Stimulated activated CD4-positive, alpha-beta T cell treated with anti-CD3 and anti-CD28 coated beads, Interleukin-4, amount 100 ng/mL, for 1 hour (primary cell): ENCODE measurements at regions not wholly inside any gene's neighbourhood (a gene's known extent, or its start where the extent isn't known, plus 50 kb on each side); places are given as distances from the start of the nearest gene placed in this dataset.

ENCODE experiments used
- DNase-seq: peaks from one replicate; pipeline ENCODE4 v3.0.0-alpha.2; 2020

GRCh38 chr2:120982598-120982997 lies 246.9 kb downstream of the GLI2 start:
- DNase-seq = no peak

GRCh38 chr2:120983344-120983743 lies 247.7 kb downstream of the GLI2 start:
- no peak for DNase-seq

- DNase-seq = no peak
Measured at GRCh38 chr2:120984046-120984445, 248.4 kb downstream of the GLI2 start.

DNA sequence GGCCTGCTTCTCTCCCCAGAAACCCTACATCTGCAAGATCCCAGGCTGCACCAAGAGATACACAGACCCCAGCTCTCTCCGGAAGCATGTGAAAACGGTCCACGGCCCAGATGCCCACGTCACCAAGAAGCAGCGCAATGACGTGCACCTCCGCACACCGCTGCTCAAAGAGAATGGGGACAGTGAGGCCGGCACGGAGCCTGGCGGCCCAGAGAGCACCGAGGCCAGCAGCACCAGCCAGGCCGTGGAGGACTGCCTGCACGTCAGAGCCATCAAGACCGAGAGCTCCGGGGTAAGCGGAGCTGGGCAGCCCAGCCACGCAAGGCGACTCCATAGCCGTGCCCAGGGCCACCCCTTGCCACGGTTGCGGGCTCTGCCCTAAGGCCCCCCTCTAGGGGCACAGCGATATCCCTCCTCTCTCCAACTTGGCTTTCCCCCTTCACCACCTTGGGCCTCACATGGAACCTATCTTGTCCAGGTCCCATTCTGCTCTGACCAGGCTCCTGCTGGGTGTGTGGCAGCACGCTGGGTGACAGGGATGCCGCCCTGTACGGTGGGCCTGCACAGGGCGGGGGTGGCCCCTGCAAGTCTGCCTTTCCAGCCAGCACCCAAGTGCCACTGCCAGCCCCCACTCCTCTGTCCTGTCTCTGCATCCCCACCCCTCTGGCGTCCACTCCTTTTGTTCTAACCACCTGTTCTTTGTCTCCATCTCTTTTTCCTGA lies 248.9 kb downstream of the GLI2 start:
- no peak for DNase-seq

- DNase-seq = no peak
Measured at GRCh38 chr2:120985174-120985996, 249.7 kb downstream of the GLI2 start.

DNA sequence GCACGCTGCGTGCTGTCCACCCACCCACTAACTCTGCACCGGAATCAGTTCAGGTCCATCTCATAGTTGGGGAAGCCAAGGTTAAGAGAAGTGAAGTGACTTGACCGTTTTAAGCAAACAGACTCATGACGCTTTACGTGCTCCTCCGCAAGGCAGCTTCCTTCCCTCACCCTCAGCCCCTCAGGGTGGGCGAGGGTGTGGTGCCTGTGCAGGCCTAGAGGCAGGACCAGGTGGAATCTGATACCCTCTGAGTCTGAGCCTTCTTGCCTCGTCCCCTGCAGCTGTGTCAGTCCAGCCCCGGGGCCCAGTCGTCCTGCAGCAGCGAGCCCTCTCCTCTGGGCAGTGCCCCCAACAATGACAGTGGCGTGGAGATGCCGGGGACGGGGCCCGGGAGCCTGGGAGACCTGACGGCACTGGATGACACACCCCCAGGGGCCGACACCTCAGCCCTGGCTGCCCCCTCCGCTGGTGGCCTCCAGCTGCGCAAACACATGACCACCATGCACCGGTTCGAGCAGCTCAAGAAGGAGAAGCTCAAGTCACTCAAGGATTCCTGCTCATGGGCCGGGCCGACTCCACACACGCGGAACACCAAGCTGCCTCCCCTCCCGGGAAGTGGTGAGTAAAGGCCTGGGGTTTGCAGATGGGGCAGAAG lies 250.5 kb downstream of the GLI2 start:
- no peak for DNase-seq

GRCh38 chr2:120986898-120987650 lies 251.4 kb downstream of the GLI2 start:
- no peak for DNase-seq

- DNase-seq = no peak
Measured at GRCh38 chr2:120988051-120988699, 252.5 kb downstream of the GLI2 start.

DNA sequence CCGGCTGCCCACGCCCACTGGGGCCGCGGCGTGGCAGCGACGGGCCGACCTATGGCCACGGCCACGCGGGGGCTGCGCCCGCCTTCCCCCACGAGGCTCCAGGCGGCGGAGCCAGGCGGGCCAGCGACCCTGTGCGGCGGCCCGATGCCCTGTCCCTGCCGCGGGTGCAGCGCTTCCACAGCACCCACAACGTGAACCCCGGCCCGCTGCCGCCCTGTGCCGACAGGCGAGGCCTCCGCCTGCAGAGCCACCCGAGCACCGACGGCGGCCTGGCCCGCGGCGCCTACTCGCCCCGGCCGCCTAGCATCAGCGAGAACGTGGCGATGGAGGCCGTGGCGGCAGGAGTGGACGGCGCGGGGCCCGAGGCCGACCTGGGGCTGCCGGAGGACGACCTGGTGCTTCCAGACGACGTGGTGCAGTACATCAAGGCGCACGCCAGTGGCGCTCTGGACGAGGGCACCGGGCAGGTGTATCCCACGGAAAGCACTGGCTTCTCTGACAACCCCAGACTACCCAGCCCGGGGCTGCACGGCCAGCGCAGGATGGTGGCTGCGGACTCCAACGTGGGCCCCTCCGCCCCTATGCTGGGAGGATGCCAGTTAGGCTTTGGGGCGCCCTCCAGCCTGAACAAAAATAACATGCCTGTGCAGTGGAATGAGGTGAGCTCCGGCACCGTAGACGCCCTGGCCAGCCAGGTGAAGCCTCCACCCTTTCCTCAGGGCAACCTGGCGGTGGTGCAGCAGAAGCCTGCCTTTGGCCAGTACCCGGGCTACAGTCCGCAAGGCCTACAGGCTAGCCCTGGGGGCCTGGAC lies 253.2 kb downstream of the GLI2 start:
- no peak for DNase-seq

DNA sequence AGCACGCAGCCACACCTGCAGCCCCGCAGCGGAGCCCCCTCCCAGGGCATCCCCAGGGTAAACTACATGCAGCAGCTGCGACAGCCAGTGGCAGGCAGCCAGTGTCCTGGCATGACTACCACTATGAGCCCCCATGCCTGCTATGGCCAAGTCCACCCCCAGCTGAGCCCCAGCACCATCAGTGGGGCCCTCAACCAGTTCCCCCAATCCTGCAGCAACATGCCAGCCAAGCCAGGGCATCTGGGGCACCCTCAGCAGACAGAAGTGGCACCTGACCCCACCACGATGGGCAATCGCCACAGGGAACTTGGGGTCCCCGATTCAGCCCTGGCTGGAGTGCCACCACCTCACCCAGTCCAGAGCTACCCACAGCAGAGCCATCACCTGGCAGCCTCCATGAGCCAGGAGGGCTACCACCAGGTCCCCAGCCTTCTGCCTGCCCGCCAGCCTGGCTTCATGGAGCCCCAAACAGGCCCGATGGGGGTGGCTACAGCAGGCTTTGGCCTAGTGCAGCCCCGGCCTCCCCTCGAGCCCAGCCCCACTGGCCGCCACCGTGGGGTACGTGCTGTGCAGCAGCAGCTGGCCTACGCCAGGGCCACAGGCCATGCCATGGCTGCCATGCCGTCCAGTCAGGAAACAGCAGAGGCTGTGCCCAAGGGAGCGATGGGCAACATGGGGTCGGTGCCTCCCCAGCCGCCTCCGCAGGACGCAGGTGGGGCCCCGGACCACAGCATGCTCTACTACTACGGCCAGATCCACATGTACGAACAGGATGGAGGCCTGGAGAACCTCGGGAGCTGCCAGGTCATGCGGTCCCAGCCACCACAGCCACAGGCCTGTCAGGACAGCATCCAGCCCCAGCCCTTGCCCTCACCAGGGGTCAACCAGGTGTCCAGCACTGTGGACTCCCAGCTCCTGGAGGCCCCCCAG lies 254.1 kb downstream of the GLI2 start:
- no peak for DNase-seq

DNA sequence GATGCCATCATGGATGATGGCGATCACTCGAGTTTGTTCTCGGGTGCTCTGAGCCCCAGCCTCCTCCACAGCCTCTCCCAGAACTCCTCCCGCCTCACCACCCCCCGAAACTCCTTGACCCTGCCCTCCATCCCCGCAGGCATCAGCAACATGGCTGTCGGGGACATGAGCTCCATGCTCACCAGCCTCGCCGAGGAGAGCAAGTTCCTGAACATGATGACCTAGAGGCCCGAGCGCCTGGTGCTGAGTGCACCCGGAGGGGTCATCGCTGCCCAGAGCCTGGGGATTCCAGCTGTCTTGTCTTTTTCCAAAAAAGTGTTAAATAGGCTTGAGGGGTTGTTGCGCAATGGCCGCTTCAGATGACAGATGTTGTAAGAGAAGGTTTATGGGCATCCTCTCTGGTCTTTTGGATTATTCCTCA lies 254.8 kb downstream of the GLI2 start:
- no peak for DNase-seq

DNA sequence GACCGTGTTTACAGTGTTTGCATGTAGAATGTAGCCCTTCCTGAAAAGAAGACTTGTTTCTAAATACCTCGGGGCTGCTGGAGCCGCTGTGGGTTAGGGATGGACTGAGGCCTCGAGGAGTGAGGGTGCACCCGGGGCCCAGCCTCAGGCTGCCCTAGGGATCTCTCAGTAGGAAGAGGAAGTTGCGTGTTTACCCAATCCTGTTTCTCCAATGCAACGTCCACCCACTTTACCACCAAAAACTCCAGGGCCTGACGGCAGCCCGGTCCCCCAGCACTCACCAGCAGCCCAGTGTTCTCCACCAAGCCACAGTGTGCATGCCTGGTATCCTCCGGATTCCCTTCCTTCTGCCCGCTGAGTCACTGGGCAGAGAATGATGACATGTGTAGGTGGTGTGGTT lies 255.8 kb downstream of the GLI2 start:
- no peak for DNase-seq

DNA sequence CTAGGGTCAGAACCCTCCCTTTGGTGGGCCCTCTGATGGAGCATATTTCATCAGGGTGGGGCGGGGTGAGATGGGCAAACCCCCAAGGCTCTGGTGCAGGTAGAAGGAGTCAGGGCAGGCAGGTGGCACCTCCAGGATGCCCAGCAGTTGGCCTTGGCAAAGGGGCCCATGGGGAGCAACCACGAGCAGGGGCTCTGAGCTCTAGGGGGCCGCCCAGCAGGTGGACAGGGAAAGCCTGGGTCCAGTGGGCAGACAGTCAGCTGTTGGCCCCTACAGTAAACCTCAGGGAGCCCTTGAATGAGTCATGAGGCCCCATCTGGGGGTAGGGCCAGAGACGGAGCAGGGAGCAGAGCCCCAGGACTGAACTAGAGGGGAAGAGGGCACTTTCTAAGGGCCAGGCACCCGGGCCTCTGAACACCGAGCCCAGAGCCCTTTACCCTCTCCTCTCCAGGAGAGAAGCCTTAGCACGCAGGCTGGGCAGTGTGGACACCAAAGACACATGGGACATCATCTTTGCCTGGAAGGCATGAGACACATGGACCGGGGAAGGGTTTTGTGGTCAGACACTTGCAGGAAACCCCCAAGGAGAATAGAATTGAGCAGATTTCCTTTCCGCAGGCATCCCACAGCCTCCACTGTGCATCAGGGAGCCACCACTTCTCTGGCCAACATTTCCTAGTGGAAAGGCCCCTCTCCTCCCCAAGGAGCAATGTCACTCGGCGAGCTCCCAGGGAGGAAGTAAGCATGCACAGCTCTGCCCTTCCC lies 257.3 kb downstream of the GLI2 start:
- no peak for DNase-seq

- no peak for DNase-seq
Measured at GRCh38 chr2:120993661-120994060, 258.0 kb downstream of the GLI2 start.

DNA sequence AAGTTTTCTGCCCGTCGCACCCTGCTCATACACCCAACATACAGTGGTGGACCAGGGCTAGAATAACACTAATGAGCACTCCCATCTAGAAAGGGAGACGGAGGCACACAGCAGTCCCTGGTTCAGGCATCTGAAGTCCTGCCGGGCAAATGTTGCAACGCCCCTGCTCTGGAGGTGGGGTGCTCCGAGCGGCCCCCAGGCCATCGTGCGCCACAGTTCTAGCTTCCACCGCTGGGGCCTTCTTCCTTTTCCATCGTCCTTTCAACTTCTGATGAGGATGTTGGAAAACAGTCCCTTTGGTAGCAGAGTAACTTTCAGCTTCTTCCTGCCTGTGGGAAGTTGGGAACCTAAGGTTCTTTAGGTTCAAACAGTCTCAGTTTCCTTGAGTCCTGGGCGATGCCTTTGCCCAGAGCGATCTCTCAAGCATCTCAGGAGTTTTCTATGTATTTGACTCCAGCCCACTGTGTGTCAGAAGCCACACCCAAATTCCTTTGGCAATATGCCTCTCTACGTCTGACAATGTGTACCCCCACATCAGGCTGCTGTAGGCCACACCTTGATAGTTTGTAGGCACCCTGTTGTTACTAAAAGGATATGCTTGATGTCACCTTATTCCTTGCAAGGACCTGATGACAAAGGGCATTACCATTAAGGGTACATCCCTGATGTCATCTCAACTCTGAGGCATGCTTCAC lies 258.8 kb downstream of the GLI2 start:
- no peak for DNase-seq

- DNase-seq = no peak
Measured at GRCh38 chr2:120995152-120995551, 259.5 kb downstream of the GLI2 start.

DNA sequence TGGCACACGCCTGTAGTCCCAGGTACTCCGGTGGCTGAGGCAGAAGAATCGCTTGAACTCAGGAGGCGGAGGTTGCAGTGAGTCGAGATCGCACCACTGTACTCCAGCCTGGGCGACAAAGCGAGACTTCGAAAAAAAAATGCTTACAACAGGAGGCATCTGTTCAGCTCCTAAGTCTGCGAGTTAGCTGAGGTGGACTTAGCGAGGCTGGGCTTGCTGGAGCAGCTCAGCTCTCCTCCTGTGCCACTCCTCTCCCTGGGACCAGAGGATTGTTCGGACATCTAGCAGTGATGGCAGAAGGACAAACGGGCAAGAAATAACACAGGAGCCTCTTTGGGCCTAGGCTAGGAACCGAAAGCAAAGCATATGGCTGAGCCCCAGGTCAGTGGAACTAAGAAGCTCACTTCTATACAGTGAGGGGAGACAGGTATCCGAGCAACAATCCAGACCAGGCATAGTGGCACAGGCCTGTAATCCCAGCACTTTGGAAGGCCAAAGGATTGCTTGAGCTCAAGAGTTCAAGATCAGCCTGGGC lies 260.1 kb downstream of the GLI2 start:
- DNase-seq = no peak

GRCh38 chr2:120999377-121000097 lies 263.9 kb downstream of the GLI2 start:
- DNase-seq = no peak
